ENCODE measurements at regions not wholly inside any gene's neighbourhood (a gene's known extent, or its start where the extent isn't known, plus 50 kb on each side); places are given as distances from the start of the nearest gene placed in this dataset.

DNA sequence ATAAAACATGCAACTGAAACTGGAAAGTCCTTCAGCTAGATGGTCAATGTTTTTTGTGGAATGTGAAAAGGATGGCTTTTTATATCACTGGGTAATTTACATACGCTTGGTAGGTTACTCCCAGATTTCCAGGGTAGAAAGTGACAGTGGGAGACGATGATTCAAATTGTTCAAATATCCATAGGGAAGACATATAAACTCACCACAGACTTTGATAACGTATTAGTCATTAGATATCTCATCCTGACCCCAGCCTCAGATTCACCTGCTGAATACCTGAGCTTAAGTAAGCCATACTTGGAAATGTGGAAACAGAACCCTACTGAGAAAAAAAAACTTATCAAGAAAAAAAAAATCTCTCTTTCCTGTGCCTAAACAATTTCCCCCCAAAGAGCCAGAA, 169.4 kb downstream of the ZNF674 start:
- no peak for TF ChIP-seq POLR2AphosphoS5 (IDR thresholded peaks at IDR 0.05)
- no peak for TF ChIP-seq CTCF (IDR thresholded peaks at IDR 0.05)
- no peak for TF ChIP-seq POLR2A (IDR thresholded peaks at IDR 0.05)

Measured in transverse colon (tissue), 4 donors.